Progenitor cell of endocrine pancreas (in vitro differentiated cells): ENCODE measurements at regions not wholly inside any gene's neighbourhood (a gene's known extent, or its start where the extent isn't known, plus 50 kb on each side); places are given as distances from the start of the nearest gene placed in this dataset.

Source experiments
- DNase-seq: peaks from one replicate; pipeline ENCODE4 v3.0.0; 2021; ENCODE audit warnings: low spot score; ENCODE audit not compliant: unreplicated experiment
- H3K27ac Mint-ChIP-seq: 2 replicates; pipeline ENCODE4 v1.8.0; 2021; ENCODE audit warnings: mild to moderate bottlenecking, moderate library complexity, mixed read lengths
- H3K27me3 Mint-ChIP-seq: 2 replicates; pipeline ENCODE4 v1.8.0; 2021; ENCODE audit warnings: mixed read lengths
- H3K36me3 Mint-ChIP-seq: 2 replicates; pipeline ENCODE4 v1.8.0; 2022; ENCODE audit warnings: mixed read lengths; ENCODE audit not compliant: insufficient read depth
- H3K4me1 Mint-ChIP-seq: 2 replicates; pipeline ENCODE4 v1.8.0; 2021; ENCODE audit warnings: low read depth, mixed read lengths
- H3K4me3 Mint-ChIP-seq: 2 replicates; pipeline ENCODE4 v1.8.0; 2021; ENCODE audit warnings: low read depth, mild to moderate bottlenecking, moderate library complexity, mixed read lengths
- H3K9me3 Mint-ChIP-seq: 2 replicates; pipeline ENCODE4 v1.8.0; 2021; ENCODE audit warnings: low read depth, mixed read lengths
- CTCF ChIP-seq: fragments of 200-600 bp; sonication (generic); IDR thresholded peaks from one replicate; pipeline ENCODE4 v1.5.0; 2021; ENCODE audit warnings: antibody characterized with exemption, mild to moderate bottlenecking; ENCODE audit not compliant: unreplicated experiment

- Mint-ChIP-seq H3K9me3 (no peaks in the 10 kb centered on the region), H3K27ac (no peak overlapping the region), H3K36me3 (no peaks in the 10 kb centered on the region), H3K4me1 (no peaks in the 10 kb centered on the region), H3K4me3 (no peak overlapping the region), H3K27me3 (no peaks in the 10 kb centered on the region)
- no peak for TF ChIP-seq CTCF
- no peak for DNase-seq
Measured at GRCh38 chr4:10200869-10201268, 84.3 kb upstream of the WDR1 start.

- Mint-ChIP-seq H3K9me3 (no peaks in the 10 kb centered on the region), H3K36me3 (no peaks in the 10 kb centered on the region), H3K27me3 (no peaks in the 10 kb centered on the region), H3K27ac (no peak overlapping the region), H3K4me1 (no peaks in the 10 kb centered on the region), H3K4me3 (no peak overlapping the region)
- no peak for TF ChIP-seq CTCF
- DNase-seq: no peak
Measured at GRCh38 chr4:10198365-10198764, 81.8 kb upstream of the WDR1 start.

- Mint-ChIP-seq H3K4me1 (no peaks in the 10 kb centered on the region), H3K9me3 (no peaks in the 10 kb centered on the region), H3K4me3 (no peak overlapping the region), H3K36me3 (no peaks in the 10 kb centered on the region), H3K27me3 (no peaks in the 10 kb centered on the region), H3K27ac (no peak overlapping the region)
- TF ChIP-seq CTCF: no peak
- no peak for DNase-seq
Measured at GRCh38 chr4:10197952-10198351, 81.4 kb upstream of the WDR1 start.

GRCh38 chr4:10196191-10196590 lies 79.6 kb upstream of the WDR1 start:
- H3K4me3 Mint-ChIP-seq: no peak overlapping the region
- no peaks in the 10 kb centered on the region for H3K4me1 Mint-ChIP-seq
- H3K36me3 Mint-ChIP-seq: no peaks in the 10 kb centered on the region
- no peaks in the 10 kb centered on the region for H3K9me3 Mint-ChIP-seq
- TF ChIP-seq CTCF: no peak
- H3K27me3 Mint-ChIP-seq: peaks cover 2% of the 10 kb centered on the region
- no peak for DNase-seq
- no peak overlapping the region for H3K27ac Mint-ChIP-seq

GRCh38 chr4:10192331-10192730 lies 75.7 kb upstream of the WDR1 start:
- H3K27ac Mint-ChIP-seq: no peak overlapping the region
- no peak overlapping the region for H3K4me3 Mint-ChIP-seq
- H3K36me3 Mint-ChIP-seq: no peaks in the 10 kb centered on the region
- no peaks in the 10 kb centered on the region for H3K4me1 Mint-ChIP-seq
- no peak for TF ChIP-seq CTCF
- no peaks in the 10 kb centered on the region for H3K9me3 Mint-ChIP-seq
- no peak for DNase-seq
- peaks cover 2% of the 10 kb centered on the region for H3K27me3 Mint-ChIP-seq
